ENCODE measurements at regions not wholly inside any gene's neighbourhood (a gene's known extent, or its start where the extent isn't known, plus 50 kb on each side); places are given as distances from the start of the nearest gene placed in this dataset.

DNA sequence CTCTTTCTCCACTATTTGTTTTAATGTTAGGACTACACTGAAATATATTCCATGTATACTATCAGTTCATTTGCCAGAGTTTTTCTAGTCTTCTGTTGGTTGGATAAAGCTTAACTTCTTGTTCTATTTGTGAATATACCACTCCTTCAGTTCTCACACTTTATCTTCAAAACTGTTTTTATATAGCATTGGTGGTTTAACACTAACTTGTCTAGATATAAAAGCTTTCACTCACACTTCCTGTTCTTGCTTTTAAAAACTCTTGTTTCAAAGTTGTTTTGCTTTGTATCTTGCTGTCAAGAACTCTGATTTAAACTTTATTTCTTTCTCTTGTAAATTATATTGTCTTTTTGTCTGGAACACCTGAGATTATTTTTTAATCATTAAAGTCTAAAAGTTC lies 226.8 kb upstream of the TENT5A start:
- H3K27ac ChIP-seq = no peak overlapping the region
- DNase-seq = no peak
- H3K36me3 ChIP-seq = no peaks in the 10 kb centered on the region
- intact Hi-C loops (cut with DNase I; ENCODE audit: low total_unique reads) = no loop called here
- TF ChIP-seq, protein P1, sequence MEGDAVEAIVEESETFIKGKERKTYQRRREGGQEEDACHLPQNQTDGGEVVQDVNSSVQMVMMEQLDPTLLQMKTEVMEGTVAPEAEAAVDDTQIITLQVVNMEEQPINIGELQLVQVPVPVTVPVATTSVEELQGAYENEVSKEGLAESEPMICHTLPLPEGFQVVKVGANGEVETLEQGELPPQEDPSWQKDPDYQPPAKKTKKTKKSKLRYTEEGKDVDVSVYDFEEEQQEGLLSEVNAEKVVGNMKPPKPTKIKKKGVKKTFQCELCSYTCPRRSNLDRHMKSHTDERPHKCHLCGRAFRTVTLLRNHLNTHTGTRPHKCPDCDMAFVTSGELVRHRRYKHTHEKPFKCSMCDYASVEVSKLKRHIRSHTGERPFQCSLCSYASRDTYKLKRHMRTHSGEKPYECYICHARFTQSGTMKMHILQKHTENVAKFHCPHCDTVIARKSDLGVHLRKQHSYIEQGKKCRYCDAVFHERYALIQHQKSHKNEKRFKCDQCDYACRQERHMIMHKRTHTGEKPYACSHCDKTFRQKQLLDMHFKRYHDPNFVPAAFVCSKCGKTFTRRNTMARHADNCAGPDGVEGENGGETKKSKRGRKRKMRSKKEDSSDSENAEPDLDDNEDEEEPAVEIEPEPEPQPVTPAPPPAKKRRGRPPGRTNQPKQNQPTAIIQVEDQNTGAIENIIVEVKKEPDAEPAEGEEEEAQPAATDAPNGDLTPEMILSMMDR (IDR thresholded peaks at IDR 0.05) = no peak
- H3K9me3 ChIP-seq = peaks cover 0 to 3% (median 0%) of the 10 kb centered on the region in 3 donors
- H3K27me3 ChIP-seq = no peaks in the 10 kb centered on the region
- no peak overlapping the region for H3K4me3 ChIP-seq
- peaks cover 0 to 10% (median 4%) of the 10 kb centered on the region in 4 donors for H3K4me1 ChIP-seq

DNA sequence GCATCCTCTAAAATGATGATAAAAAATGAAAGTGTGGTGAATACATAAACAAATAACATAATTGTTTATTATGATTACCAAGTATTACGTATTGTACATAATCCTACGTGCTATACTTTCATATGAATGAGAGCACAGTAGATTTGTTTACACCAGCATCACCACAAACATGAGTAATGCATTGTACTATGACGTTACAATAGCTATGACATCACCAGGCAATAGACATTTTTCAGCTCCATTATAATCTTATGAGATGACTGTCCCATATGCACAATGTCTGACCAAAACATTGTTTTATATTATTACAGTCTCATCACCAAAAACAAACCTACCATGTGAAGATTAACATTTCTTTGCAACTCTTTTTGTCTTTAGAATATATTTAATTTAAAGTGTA lies 225.7 kb upstream of the TENT5A start:
- Histone ChIP-seq H3K27me3 (no peaks in the 10 kb centered on the region), H3K27ac (no peak overlapping the region), H3K4me1 (peaks cover 0 to 10% (median 4%) of the 10 kb centered on the region in 4 donors), H3K9me3 (peaks cover 0 to 3% (median 0%) of the 10 kb centered on the region in 3 donors), H3K36me3 (no peaks in the 10 kb centered on the region), H3K4me3 (no peak overlapping the region)
- DNase-seq = no peak
- TF ChIP-seq, protein P1 (IDR thresholded peaks at IDR 0.05) = no peak
- intact Hi-C loops (cut with DNase I; ENCODE audit: low total_unique reads) = no loop called here

DNA sequence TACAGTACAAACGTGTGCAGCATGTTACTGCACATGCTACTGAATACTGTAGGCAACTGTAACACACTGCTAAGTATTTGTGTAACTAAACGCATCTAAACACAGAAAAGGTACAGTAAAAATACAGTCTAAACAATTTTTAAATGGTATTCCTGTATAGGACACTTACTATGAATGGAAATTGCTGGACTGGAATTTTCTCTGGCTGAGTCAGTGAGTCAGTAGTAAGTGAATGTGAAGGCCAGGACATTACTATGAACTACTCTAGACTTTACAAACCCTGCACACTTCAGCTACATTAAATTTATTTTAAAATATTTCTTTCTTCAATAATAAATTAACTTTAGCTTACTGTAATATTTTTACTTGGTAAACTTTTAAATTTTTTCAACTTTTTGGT lies 225.0 kb upstream of the TENT5A start:
- intact Hi-C loops (cut with DNase I; ENCODE audit: low total_unique reads) = no loop called here
- H3K27me3 ChIP-seq = no peaks in the 10 kb centered on the region
- no peaks in the 10 kb centered on the region for H3K36me3 ChIP-seq
- H3K27ac ChIP-seq = no peak overlapping the region
- DNase-seq = no peak
- H3K4me3 ChIP-seq = no peak overlapping the region
- peaks cover 0 to 3% (median 0%) of the 10 kb centered on the region in 3 donors for H3K9me3 ChIP-seq
- TF ChIP-seq, protein P1 (IDR thresholded peaks at IDR 0.05) = no peak
- peaks cover 0 to 10% (median 4%) of the 10 kb centered on the region in 4 donors for H3K4me1 ChIP-seq

DNA sequence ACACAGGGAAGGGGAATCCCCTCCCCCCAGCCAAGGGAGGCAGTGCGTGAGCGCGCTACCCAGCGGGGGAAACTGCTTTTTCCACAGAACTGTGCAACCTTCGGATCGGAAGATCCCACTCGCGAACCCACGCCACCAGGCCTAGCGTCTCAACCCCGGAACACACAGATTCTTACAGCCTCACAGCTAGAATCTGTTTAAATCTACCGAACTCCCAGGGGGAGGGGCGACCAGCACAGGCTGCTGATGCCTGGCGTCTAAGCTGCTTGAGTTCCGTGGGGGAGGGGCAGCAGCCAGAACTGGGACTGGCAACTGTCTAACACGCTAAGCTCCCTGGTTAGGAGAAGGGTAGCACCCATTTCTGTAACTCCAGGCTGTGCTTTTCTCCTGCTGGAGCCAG lies 217.3 kb upstream of the TENT5A start:
- Histone ChIP-seq H3K27me3 (no peaks in the 10 kb centered on the region), H3K4me3 (no peak overlapping the region), H3K9me3 (no peaks in the 10 kb centered on the region), H3K36me3 (no peaks in the 10 kb centered on the region), H3K27ac (no peak overlapping the region), H3K4me1 (no peaks in the 10 kb centered on the region)
- intact Hi-C loops (cut with DNase I; ENCODE audit: low total_unique reads) = no loop called here
- no peak for DNase-seq
- TF ChIP-seq, protein P1 (IDR thresholded peaks at IDR 0.05) = no peak

DNA sequence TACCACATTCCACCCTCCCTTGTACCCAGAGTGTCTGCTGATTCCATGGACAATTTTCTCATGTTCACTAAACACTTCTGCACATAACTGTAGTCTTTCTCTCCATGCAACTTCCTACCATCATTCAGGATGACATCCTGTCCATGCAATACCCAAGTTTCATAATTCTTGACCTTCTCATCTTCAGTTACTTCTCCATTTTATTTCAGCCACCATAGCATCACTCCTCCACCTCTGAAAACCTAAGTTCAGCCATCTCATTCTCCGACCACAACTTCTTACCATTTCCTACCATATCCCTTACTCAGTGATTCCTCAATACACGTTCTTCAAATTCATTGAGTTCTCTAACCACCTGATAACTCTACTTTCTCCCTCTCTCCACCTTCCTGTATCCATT lies 216.5 kb upstream of the TENT5A start:
- no peak for DNase-seq
- Histone ChIP-seq H3K9me3 (no peaks in the 10 kb centered on the region), H3K36me3 (no peaks in the 10 kb centered on the region), H3K4me1 (no peaks in the 10 kb centered on the region), H3K27ac (no peak overlapping the region), H3K27me3 (no peaks in the 10 kb centered on the region), H3K4me3 (no peak overlapping the region)
- TF ChIP-seq, protein P1 (IDR thresholded peaks at IDR 0.05) = no peak
- intact Hi-C loops (cut with DNase I; ENCODE audit: low total_unique reads) = no loop called here

DNA sequence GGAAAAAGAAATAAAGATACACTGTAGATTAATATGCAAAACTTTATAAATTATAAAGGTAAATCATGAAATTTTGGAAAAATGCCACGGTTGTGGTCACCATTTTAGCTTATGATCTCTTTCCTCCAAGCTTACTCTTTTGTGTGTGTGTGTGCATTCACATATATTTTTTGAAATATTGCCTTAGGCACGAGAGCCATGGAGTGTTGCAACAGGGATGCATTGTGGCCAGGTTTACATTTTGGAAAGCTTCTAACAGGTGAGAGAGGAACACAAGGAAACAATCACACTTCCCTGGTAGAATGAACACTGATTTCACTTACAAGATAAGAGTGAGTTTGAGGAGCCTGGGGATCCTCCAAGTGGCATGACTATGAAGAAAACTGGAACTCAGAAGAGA lies 214.5 kb upstream of the TENT5A start:
- Histone ChIP-seq H3K4me3 (no peak overlapping the region), H3K9me3 (no peaks in the 10 kb centered on the region), H3K36me3 (no peaks in the 10 kb centered on the region), H3K4me1 (no peaks in the 10 kb centered on the region), H3K27me3 (no peaks in the 10 kb centered on the region), H3K27ac (no peak overlapping the region)
- DNase-seq = no peak
- TF ChIP-seq, protein P1 (IDR thresholded peaks at IDR 0.05) = no peak
- intact Hi-C loops (cut with DNase I; ENCODE audit: low total_unique reads) = no loop called here

Data from tibial artery (tissue), 4 donors.